ENCODE measurements at regions not wholly inside any gene's neighbourhood (a gene's known extent, or its start where the extent isn't known, plus 50 kb on each side); places are given as distances from the start of the nearest gene placed in this dataset.

GRCh38 chrY:9118704-9119103 lies 218.6 kb upstream of the TSPY4 start:
- TF ChIP-seq CTCF (IDR thresholded peaks at IDR 0.05) = no peak
- no peak for TF ChIP-seq POLR2A (IDR thresholded peaks at IDR 0.05)
